HG02571 (cell line): ENCODE measurements at regions not wholly inside any gene's neighbourhood (a gene's known extent, or its start where the extent isn't known, plus 50 kb on each side); places are given as distances from the start of the nearest gene placed in this dataset.
"Not testable (repeated sequence)": the region's sequence is repeated elsewhere in the genome, so short reads cannot be mapped to it uniquely, and the experiment has no call there.

ENCODE experiments used
- ATAC-seq: cut with Tn5 transposase; IDR thresholded peaks from one replicate; pipeline ENCODE4 v1.9.1; 2021; ENCODE audit warnings: mild to moderate bottlenecking, moderate library complexity; ENCODE audit not compliant: unreplicated experiment

GRCh38 chr7:49580000-49580399 lies 193.4 kb upstream of the VWC2 start:
- no peak for ATAC-seq

GRCh38 chr7:49580761-49581160 lies 192.7 kb upstream of the VWC2 start:
- ATAC-seq, result no peak

- ATAC-seq, result no peak
These were observed 190.0 kb upstream of the VWC2 start for GRCh38 chr7:49583440-49583839.

GRCh38 chr7:49596701-49597491 lies 176.5 kb upstream of the VWC2 start:
- ATAC-seq, result no peak

DNA sequence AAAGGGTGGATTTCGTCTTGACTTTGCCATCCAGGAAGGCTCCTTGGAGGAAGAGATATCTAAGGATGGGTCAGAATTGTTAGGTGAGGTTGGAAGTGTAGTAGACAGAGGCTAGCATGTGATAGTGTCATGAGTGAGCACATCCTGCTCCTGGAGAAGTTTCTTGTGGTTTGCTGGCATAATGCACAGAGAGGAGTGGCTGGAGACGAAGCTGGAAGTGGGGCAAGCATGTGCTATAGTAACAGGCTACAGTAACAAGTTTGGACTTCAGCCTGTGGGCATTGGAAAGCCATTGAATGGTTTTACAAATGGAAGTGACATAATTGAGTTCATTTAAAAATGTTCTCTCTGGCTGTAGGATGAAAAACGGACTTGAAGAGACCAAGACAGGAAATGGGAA lies 175.6 kb upstream of the VWC2 start:
- no peak for ATAC-seq

GRCh38 chr7:49611951-49612350 lies 161.5 kb upstream of the VWC2 start:
- no peak for ATAC-seq

DNA sequence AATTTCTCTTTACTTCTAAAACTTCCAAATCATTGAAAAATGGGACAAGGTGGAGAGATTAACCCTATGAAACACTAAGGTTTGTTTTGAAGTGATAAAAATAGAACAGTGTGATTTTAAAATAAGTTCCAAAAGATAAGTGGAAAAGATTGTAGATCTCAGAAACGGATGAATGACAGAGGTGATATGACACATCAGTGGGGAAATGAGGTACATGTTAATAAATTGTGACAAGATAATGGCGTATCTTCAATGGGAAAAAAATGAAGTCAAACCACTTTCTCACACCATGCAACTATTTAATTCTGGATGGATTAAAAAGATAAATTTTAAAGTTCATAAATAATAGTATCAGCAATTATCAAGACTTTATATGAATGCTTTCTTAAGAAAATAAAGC lies 159.7 kb upstream of the VWC2 start:
- no peak for ATAC-seq

- not testable (repeated sequence) for ATAC-seq
These were observed 158.5 kb upstream of the VWC2 start for GRCh38 chr7:49614974-49615373.

DNA sequence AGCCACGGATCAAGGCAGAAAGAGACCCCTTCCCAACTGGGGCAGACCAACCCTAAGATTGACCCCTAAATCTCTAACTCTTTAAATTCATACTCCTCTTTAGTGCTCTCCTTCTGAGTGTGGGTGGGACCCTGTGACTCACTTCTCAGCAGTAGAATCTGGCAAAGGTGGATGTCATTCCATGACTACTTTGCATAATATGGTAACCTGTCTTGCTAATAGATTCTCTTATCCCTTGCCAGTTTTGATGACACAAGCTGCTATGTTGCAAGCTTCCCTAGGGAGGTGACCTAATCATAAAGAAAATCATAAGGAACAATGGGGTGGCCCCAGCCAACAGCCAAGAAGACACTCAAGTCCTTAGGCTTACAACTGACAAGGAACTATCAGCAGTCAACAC lies 155.4 kb upstream of the VWC2 start:
- no peak for ATAC-seq

DNA sequence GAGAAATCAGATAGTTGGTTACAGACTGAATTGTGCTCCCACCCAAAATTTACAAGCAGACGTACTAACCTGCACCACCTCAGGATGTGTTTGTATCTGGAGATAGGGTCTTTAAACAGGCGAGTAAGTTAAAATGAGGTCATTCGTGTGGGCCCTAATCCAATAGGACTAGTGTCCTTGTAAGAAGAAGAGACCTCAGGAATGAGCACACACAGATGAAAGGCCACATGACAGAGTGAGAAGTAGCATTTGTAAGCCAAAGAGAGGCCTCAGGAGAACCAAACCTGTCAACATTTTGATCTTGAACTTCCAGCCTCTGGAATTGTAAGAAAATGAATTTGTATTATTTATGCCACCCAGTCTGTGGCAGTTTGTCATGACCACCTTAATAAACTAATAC lies 149.5 kb upstream of the VWC2 start:
- no peak for ATAC-seq

GRCh38 chr7:49624611-49625010 lies 148.8 kb upstream of the VWC2 start:
- ATAC-seq, result no peak

DNA sequence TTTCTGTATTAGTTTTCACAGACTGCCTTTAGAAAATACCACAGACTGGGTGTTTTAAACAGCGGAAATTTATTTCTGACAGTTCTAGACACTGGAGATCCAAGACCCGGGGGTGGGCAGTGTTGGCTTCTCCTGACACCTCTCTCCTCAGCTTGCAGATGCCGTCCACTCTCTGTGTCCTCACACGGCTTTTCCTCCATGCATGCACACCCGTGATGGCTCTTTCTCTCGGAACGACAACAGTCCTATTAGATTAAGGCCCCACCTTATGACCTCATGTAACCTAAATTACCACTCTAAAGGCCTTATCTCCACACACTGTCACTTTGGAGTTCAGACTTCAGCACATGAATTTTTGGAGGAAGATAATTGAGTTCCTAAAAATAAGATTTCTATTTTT lies 142.9 kb upstream of the VWC2 start:
- no peak for ATAC-seq

DNA sequence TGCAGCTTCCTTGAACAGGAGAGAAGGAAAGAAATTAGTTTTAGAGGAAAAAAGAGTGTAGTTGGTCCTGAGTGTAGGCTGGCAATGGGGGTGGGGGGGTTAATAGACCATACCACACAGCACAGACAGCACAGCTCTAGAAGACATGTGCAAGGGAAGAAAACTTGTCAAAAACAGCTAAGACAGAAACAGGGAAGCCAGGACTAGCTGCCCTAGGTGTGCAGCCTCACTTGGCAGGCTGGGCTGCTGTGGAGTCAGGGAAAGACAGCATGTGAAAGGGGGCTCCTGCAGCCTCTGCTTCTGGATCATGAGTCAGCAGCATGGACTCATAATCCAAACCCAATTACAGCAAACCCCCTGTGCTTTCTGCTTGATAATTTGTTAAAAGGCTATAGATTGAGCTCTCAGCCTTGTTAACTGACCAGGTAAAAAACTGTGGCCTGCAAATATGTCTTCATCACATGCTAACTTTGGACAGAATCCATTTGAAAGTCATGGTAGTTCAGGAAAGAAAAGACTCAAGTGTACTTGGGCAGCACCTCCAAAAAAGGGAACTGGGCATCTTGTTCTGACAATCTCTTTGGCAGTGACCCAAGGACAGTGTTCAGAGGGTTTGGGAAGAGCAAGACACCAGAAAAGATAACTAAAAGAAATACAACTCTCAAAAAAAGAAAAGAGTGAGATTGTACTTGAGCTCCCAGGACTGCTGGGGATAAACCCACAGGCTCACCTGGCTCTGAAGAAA lies 142.2 kb upstream of the VWC2 start:
- ATAC-seq, result no peak

- ATAC-seq, result no peak
These were observed 141.5 kb upstream of the VWC2 start for GRCh38 chr7:49631960-49632359.

DNA sequence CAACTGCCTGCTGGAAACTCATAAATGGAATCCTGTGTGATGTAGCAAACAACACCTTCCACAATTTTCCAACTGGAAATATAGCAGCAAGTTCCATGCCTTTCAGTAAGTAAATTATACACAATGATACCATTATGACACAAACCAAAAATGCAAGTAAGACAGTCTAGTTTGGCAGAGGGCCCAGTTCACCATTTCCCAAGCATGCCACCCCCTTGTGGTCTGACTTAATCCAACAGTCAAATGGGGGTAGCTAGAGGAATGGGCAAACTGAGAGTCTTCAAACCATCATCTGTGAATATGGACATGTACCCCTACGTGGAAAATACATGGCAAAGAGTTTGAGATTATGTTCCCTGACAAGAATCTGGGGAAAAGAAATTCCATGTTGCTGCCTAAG lies 137.6 kb upstream of the VWC2 start:
- no peak for ATAC-seq

- ATAC-seq, result no peak
These were observed 137.0 kb upstream of the VWC2 start for GRCh38 chr7:49636400-49636799.

GRCh38 chr7:49638166-49638565 lies 135.3 kb upstream of the VWC2 start:
- no peak for ATAC-seq

- ATAC-seq, result no peak
These were observed 134.3 kb upstream of the VWC2 start for GRCh38 chr7:49639068-49639593.

DNA sequence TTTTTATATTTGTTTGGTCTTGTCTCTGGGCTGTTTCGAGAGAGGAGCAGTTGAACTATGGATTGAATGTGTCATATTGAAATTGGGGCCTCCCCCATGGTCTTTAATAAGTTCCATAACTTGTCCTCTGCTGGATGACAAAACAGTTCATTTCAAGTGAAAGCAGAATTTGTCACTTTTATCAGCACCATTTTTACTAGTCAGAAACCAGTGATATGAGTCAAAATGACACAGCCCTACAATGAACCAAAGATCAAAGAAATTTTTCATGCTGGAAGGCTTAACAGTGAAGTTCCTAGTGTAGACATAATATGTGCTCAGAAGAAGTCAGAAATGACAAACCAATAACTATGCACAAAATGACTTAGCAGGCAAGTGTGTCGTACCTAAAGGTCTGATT lies 133.6 kb upstream of the VWC2 start:
- no peak for ATAC-seq

DNA sequence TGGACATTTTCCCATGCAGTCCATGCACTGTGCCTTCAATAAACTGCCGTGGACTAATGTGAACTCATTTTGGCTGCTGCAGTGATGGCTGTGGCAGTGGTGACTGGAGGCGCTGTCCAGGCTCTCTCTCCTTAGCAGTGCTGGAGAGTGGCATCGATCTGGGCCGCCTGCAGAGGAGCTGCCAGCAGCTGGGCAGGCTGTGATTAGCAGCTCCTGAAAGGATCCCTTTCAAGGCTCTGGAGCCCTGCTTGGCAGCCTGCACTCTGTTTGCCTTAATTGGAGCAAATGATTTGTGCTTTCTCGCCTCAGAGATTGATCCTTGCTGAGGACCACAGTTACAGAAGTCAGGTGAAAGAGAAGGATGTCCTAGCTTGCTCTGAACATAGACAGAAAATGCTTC lies 130.1 kb upstream of the VWC2 start:
- ATAC-seq, result no peak

DNA sequence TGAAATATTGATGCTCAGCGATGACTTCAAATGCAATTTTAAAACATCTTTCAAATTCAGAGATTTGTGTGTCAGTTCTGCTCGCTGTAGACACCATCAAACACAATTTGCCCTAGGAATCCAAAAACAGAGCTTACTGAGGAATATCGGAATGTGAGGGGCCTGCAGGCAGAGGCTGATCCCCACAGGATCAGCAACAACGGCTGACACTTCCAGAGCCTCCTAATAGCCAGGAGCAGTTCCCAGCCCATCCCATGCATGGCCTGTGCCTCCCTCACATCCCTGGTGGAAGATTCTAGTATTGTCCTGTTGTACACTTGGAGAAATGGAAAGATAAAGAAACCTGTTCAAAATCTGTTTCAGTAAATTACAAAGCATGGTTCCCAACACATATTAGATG lies 129.7 kb upstream of the VWC2 start:
- no peak for ATAC-seq
